Forelimb muscle (tissue), 1 donor: ENCODE measurements at regions not wholly inside any gene's neighbourhood (a gene's known extent, or its start where the extent isn't known, plus 50 kb on each side); places are given as distances from the start of the nearest gene placed in this dataset.
A peak's percentile ranks its signal among the peaks of the same experiment; 100 is the strongest.

Experiments
- DNase-seq: peaks from one replicate; pipeline ENCODE4 v3.0.0-alpha.2; 2013; ENCODE audit warnings: low read depth

- DNase-seq: no peak
Observed at GRCh38 chr9:23537192-23538066, 288.6 kb downstream of the ELAVL2 start.

GRCh38 chr9:23538067-23538402 lies 288.0 kb downstream of the ELAVL2 start:
- DNase-seq: no peak

DNA sequence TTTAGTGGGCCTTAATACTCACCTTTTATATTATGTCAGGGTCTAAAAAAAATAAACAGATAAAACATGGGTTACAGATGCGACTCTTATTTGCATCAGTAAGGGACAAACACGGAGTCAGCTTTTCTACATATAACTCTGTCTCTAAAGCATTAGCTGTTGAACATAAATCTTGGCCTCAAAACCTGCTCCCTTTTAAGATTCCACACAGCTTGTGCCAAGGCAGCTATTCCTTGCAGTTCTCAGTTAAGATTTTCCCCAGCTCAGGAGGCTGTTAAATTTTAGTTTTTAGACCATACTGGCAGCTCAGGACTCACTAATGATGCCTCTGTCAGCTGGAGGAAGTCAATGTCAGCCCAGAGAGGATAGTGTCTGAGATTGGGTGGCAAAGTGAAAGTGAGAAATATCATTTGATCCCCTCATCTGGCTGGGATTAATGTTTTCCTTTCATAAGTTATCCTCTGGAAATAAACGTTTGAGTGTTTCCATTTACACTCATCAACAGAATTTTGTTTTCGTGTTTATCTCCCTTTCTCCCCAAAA lies 287.5 kb downstream of the ELAVL2 start:
- DNase-seq: no peak

- DNase-seq: no peak
Observed at GRCh38 chr9:23539311-23539710, 286.7 kb downstream of the ELAVL2 start.

DNA sequence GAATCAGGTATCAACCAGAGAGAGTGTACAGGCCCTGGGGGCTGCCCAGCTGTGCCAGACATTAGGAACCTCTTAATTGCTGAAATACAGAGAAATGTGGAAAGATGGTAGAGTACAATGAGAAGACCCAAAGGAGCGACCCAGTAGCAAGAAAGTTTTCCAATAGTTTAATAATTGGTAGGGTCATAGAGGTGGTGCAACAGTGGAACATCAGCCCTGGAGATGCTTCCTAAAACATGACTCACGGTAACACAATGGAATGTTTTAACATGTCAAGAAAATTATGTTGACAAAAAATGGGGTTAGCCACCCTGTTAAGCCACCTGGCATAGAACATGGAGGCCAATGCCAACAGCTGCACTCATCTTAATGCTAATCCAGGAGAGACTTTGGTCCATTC lies 284.1 kb downstream of the ELAVL2 start:
- no peak for DNase-seq

GRCh38 chr9:23542438-23542837 lies 283.6 kb downstream of the ELAVL2 start:
- DNase-seq: no peak

DNA sequence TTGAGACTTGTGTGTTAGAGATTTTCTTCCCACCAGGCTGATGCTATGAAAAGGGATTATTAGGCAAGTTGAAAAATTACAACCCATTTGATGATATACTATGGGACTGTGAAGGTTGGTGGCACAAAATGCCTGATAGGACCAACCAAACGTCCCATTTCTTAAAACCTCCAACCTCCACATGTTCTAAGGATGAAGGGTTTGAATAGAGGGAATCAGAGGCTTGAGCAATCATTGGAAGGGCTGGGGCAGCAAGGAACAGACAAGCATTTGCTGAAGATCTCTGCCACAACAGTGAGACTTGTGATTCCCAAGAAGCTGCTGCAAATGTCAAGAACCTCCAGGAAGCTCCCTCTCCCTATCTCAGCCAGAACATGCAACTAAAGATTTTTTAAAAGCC lies 283.1 kb downstream of the ELAVL2 start:
- DNase-seq: no peak

- no peak for DNase-seq
Observed at GRCh38 chr9:23543419-23543818, 282.6 kb downstream of the ELAVL2 start.

GRCh38 chr9:23545728-23546127 lies 280.3 kb downstream of the ELAVL2 start:
- no peak for DNase-seq

DNA sequence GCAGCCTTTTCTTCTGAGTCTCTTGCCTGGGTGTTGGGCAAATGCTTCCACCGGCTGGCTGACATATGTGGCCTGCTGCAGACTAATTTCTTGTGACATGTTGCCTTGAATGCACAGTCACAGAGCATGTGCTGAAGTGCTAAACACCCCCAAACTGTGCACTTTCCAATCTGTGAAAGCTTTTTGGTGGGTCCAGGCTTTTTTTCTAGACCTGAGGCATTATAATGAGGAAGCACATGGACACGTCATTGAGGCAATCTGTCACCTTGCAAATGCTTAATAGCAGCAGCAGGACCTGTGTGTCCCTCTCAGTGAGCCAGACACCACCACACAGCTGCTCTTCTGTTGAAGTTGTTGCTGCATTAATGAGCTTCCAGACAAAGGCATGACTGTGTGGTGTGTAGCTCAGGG lies 274.7 kb downstream of the ELAVL2 start:
- DNase-seq: no peak

GRCh38 chr9:23551929-23552707 lies 273.9 kb downstream of the ELAVL2 start:
- DNase-seq: no peak

- no peak for DNase-seq
Observed at GRCh38 chr9:23552876-23553601, 273.0 kb downstream of the ELAVL2 start.

- DNase-seq: no peak
Observed at GRCh38 chr9:23554686-23555085, 271.4 kb downstream of the ELAVL2 start.

DNA sequence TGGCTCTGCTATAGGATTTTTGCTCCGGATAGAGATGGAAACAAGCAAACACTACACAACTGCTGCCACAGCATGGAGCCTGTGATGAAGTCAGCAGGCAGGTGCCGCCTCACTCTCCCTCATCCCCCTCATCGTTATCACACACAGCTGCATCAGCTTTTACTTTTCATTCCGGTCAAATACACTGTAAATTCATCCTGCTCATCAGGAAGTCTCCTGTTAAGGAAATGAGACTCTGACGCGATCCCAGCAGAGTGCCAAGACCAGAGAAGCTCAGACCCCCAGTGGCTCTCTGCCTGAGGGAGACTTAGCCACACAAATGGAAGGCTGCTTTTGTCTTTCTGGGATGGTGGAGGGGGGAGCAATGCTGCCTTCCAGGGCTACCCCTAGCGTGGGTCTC lies 270.2 kb downstream of the ELAVL2 start:
- no peak for DNase-seq

- no peak for DNase-seq
Observed at GRCh38 chr9:23556459-23556858, 269.6 kb downstream of the ELAVL2 start.

- no peak for DNase-seq
Observed at GRCh38 chr9:23557689-23558088, 268.4 kb downstream of the ELAVL2 start.

GRCh38 chr9:23559522-23559921 lies 266.5 kb downstream of the ELAVL2 start:
- DNase-seq: no peak

GRCh38 chr9:23563517-23563916 lies 262.5 kb downstream of the ELAVL2 start:
- peak; percentile 70 for DNase-seq

DNA sequence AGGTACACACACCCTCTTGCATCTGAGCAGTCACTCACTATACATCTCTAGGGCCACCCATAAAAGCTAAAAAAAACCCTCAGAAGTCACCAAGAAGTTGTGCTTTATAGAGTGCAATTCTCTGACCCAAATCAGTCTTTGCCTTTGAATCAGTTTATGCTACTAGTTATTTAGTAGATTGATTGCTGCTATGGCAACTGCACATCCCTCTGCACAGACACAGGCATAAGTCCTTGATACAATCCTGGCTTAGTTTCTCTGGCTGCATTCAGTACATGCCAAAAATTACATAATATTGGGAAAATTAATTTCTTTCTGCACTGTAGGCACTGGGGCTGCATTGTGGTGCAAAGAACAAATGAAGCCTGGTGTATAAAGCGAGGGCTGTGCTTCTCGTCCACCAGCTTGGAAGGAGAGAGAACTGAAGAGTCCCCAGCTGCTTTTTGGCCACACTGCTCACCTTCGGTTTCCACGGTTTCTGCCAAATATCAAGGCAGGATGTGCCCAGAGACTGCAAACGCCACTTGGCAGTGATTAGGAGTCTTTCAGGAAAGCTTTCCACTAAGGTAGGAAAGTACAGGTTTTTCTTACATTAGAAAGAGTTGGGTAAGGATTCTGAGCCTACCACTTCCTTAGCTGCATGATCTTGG lies 258.4 kb downstream of the ELAVL2 start:
- DNase-seq: no peak

- DNase-seq: no peak
Observed at GRCh38 chr9:23571414-23572104, 254.5 kb downstream of the ELAVL2 start.

DNA sequence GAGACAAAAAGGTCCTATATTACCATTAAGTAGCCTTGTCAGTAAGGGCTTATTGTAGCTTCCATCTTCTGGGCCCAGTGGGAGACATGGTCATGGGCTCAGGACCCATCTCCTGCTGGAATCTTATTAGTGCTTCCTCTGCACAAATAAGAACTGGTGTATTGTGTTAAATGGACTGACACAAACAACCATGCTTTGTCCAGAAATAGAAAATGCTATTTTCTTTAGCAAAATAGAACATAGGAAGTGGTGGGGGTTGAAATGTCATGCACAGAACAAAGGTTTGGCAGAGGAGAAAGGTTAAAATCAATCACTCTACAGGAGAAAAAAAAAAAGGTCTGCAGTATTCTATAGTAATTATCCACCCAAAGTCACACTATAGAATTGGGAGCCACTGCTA lies 252.2 kb downstream of the ELAVL2 start:
- no peak for DNase-seq
